ENCODE measurements at regions not wholly inside any gene's neighbourhood (a gene's known extent, or its start where the extent isn't known, plus 50 kb on each side); places are given as distances from the start of the nearest gene placed in this dataset.

DNA sequence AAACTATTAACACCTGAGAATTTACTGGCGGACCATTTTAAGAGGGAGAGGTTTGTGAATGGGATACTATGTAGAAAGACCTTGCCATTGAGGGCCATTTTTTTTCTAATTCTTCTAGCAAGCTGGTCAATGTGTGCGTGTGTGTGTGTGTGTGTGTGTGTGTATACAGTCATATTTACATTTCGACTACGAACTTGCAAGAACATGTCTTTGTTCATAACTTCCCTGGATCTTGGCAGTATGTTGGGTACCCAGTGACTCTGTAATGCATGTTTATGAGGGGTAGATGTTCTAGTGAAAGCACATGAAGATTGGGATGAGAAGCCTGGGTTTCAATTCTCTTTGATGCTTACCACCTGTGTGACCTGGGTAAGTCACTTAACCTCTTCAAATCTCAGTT, 133.6 kb downstream of the UBE2E3 start:
- Histone ChIP-seq H3K27me3 (ENCODE audit: insufficient read depth, low read length) (no peaks in the 10 kb centered on the region), H3K9me3 (ENCODE audit: low read depth, low read length) (no peaks in the 10 kb centered on the region), H3K4me1 (ENCODE audit: insufficient read depth, low read length) (peaks cover 3% of the 10 kb centered on the region)

GRCh38 chr2:181116261-181116660, 135.9 kb downstream of the UBE2E3 start:
- Histone ChIP-seq H3K9me3 (ENCODE audit: low read depth, low read length) (no peaks in the 10 kb centered on the region), H3K4me3 (ENCODE audit: low read length) (no peak overlapping the region), H3K4me1 (ENCODE audit: insufficient read depth, low read length) (no peaks in the 10 kb centered on the region), H3K27me3 (ENCODE audit: insufficient read depth, low read length) (no peaks in the 10 kb centered on the region)

More for the DNA sequence above, 133.6 kb downstream of the UBE2E3 start:
- H3K4me3 ChIP-seq (ENCODE audit: low read length): no peak overlapping the region

DNA sequence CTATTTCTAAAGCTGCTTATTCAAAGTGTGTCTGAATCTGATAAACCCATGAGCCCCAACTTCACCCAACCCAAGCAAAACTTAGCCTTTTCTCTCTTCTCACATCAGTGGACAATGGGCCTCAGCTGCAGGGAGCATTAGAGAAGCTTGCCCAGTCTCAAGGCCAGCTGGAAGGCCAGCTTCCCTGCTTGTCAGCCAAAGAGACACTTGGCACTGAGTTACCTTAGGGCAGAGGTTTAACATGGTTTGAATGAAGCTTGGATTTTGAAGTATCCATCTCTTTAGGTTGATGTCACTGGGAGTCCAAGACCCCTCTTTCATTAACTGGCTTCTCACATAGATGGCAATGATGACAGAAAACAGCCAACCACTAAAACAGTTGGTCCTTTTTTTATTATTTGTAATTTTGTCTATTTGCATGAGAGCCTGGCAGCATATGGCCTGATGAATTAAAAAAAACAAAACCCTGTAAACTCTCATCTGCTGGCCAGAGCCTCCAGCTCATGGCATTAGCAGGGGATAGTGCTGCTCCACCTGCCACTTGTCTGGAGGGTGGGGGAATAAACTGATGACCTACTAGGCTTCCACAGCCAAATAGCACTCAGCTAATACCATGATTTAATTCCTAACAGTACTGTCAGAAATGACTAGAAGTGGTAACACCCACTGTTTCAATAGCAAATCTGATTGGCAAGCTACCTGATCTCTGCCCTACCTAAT, 137.0 kb downstream of the UBE2E3 start:
- H3K27me3 ChIP-seq (ENCODE audit: insufficient read depth, low read length): no peaks in the 10 kb centered on the region
- H3K4me3 ChIP-seq (ENCODE audit: low read length): no peak overlapping the region
- no peaks in the 10 kb centered on the region for H3K4me1 ChIP-seq (ENCODE audit: insufficient read depth, low read length)
- no peaks in the 10 kb centered on the region for H3K9me3 ChIP-seq (ENCODE audit: low read depth, low read length)

GRCh38 chr2:181120625-181121024, 140.2 kb downstream of the UBE2E3 start:
- Histone ChIP-seq H3K4me1 (ENCODE audit: insufficient read depth, low read length) (peaks cover 3% of the 10 kb centered on the region), H3K9me3 (ENCODE audit: low read depth, low read length) (no peaks in the 10 kb centered on the region), H3K4me3 (ENCODE audit: low read length) (no peak overlapping the region), H3K27me3 (ENCODE audit: insufficient read depth, low read length) (no peaks in the 10 kb centered on the region)

- Histone ChIP-seq H3K9me3 (ENCODE audit: low read depth, low read length) (no peaks in the 10 kb centered on the region), H3K4me3 (ENCODE audit: low read length) (no peak overlapping the region), H3K4me1 (ENCODE audit: insufficient read depth, low read length) (peaks cover 3% of the 10 kb centered on the region), H3K27me3 (ENCODE audit: insufficient read depth, low read length) (no peaks in the 10 kb centered on the region)
Measured at GRCh38 chr2:181121996-181122395, 141.6 kb downstream of the UBE2E3 start.

- Histone ChIP-seq H3K4me3 (ENCODE audit: low read length) (no peak overlapping the region), H3K9me3 (ENCODE audit: low read depth, low read length) (no peaks in the 10 kb centered on the region), H3K4me1 (ENCODE audit: insufficient read depth, low read length) (peaks cover 3% of the 10 kb centered on the region), H3K27me3 (ENCODE audit: insufficient read depth, low read length) (no peaks in the 10 kb centered on the region)
Measured at GRCh38 chr2:181122601-181123000, 142.2 kb downstream of the UBE2E3 start.

DNA sequence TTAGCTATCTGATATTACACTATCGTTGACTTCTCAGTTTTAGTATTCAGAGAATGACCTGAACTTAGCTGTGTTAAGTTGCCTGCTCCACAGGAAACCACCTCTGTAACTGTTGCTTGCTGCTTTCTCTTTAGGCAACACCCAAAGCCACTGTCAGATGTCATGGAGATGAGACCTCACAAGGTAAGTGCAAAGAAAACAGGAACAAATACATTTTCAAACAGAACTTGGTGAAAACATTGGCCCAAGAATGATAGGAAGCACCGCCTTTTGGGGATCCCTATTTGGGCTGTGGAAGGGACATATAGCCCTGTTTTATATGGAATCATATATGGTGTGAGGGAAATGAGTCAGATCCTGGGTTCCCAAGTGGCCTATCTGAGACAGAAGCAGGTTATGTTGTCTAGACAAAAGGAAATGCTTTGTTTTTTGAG, 143.4 kb downstream of the UBE2E3 start:
- no peak overlapping the region for H3K4me3 ChIP-seq (ENCODE audit: low read length)
- no peaks in the 10 kb centered on the region for H3K27me3 ChIP-seq (ENCODE audit: insufficient read depth, low read length)
- H3K4me1 ChIP-seq (ENCODE audit: insufficient read depth, low read length): peaks cover 3% of the 10 kb centered on the region
- H3K9me3 ChIP-seq (ENCODE audit: low read depth, low read length): no peaks in the 10 kb centered on the region

DNA sequence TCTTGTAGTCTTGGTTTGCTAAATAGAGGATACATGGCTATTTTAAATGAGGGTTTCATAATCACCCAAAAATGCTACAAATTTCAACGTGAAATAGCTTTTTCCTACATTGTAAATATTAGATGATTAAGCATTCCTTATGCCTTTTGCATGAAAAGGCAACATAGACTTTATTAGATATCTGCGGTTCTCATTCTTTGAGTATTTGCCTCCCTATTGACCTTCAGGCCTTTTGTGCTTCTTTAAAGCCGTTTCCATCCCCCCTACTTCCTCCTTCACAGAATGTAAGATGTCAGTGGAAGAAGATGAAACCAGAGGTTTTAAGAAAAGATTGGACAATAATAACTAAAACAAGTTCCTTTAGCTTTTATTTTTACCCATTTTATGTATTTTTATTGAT, 144.1 kb downstream of the UBE2E3 start:
- H3K4me3 ChIP-seq (ENCODE audit: low read length): no peak overlapping the region

DNA sequence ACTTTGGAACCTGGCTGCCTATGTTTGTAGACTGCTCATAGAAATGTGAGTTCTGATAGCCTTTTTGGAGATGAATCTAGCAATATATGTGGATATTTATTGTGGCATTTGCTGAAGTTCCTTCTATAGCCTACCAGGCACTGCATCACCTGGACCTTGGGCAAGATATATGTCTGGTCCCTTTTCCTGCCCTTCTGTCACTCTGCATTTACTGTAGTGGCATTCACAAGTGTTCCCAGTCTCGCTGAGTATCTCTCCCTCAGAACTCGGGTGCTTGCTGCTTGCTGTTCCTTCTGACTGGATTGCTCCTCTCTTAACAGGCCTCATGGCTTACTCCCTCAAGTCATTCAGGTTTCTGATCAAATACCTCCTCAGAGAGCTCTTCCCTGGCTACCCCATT, 145.0 kb downstream of the UBE2E3 start:
- peaks cover 3% of the 10 kb centered on the region for H3K4me1 ChIP-seq (ENCODE audit: insufficient read depth, low read length)
- H3K27me3 ChIP-seq (ENCODE audit: insufficient read depth, low read length): no peaks in the 10 kb centered on the region
- no peaks in the 10 kb centered on the region for H3K9me3 ChIP-seq (ENCODE audit: low read depth, low read length)
- H3K4me3 ChIP-seq (ENCODE audit: low read length): no peak overlapping the region

More for the DNA sequence above, 144.1 kb downstream of the UBE2E3 start:
- Histone ChIP-seq H3K9me3 (ENCODE audit: low read depth, low read length) (no peaks in the 10 kb centered on the region), H3K27me3 (ENCODE audit: insufficient read depth, low read length) (no peaks in the 10 kb centered on the region), H3K4me1 (ENCODE audit: insufficient read depth, low read length) (peaks cover 3% of the 10 kb centered on the region)

GRCh38 chr2:181126311-181126868, 146.0 kb downstream of the UBE2E3 start:
- Histone ChIP-seq H3K9me3 (ENCODE audit: low read depth, low read length) (no peaks in the 10 kb centered on the region), H3K27me3 (ENCODE audit: insufficient read depth, low read length) (no peaks in the 10 kb centered on the region), H3K4me1 (ENCODE audit: insufficient read depth, low read length) (peaks cover 3% of the 10 kb centered on the region), H3K4me3 (ENCODE audit: low read length) (no peak overlapping the region)

- Histone ChIP-seq H3K4me3 (ENCODE audit: low read length) (no peak overlapping the region), H3K27me3 (ENCODE audit: insufficient read depth, low read length) (no peaks in the 10 kb centered on the region), H3K9me3 (ENCODE audit: low read depth, low read length) (no peaks in the 10 kb centered on the region), H3K4me1 (ENCODE audit: insufficient read depth, low read length) (peaks cover 6% of the 10 kb centered on the region)
Measured at GRCh38 chr2:181128199-181128598, 147.8 kb downstream of the UBE2E3 start.

DNA sequence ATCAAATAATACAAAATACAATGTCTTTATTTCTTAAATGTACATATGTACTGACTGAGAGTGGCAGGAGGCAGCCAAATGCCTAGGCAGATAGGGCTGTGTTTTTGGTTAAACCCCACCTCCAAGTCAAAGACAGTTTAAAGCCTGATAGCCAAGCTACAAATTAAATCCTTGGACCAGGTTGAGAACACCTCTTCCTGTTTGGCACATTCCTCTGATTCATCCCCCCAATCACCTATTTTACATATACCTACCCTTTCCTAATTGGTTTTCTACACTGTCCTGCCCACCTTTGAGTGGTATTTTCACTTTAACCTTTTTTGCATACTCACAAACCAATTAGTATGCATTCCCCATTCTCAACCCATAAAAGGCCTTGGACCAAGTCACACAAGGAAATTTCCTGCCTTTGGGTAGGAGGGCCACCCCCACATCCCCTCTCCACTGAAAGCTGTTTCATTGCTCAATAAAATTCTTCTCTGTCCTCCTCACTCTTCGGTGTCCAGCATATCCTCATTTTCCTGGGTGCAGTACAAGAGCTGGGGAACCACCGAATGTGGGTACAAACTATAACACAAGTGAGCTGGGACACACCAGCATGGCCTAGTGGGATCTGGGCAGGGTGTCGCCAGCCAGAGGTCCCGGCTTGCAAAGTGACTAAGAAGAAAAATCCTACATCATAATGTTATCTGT, 149.1 kb downstream of the UBE2E3 start:
- no peak overlapping the region for H3K4me3 ChIP-seq (ENCODE audit: low read length)
- no peaks in the 10 kb centered on the region for H3K9me3 ChIP-seq (ENCODE audit: low read depth, low read length)
- peaks cover 3% of the 10 kb centered on the region for H3K4me1 ChIP-seq (ENCODE audit: insufficient read depth, low read length)
- no peaks in the 10 kb centered on the region for H3K27me3 ChIP-seq (ENCODE audit: insufficient read depth, low read length)

- Histone ChIP-seq H3K27me3 (ENCODE audit: insufficient read depth, low read length) (no peaks in the 10 kb centered on the region), H3K4me3 (ENCODE audit: low read length) (no peak overlapping the region), H3K9me3 (ENCODE audit: low read depth, low read length) (no peaks in the 10 kb centered on the region), H3K4me1 (ENCODE audit: insufficient read depth, low read length) (peaks cover 3% of the 10 kb centered on the region)
Measured at GRCh38 chr2:181130686-181131085, 150.3 kb downstream of the UBE2E3 start.

DNA sequence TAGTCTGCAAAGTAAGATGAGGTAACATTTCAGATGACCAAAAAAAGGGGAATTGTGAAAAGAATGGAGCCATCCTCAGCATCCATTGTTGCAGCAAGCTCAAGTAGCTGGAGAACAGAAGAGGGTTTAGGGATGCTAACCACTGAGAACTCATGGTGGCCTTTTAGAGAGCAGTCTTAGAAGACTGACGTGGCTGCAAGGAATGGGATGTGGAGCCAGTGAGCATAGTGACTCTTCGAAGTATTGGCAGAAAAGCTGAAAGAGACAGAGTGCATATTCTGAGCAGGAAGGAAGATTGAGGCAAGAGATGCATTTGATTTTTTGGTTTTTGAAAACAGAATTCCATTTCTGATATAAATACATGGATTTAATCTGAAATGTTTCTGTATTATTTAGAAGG, 151.2 kb downstream of the UBE2E3 start:
- Histone ChIP-seq H3K27me3 (ENCODE audit: insufficient read depth, low read length) (no peaks in the 10 kb centered on the region), H3K4me1 (ENCODE audit: insufficient read depth, low read length) (peaks cover 3% of the 10 kb centered on the region), H3K9me3 (ENCODE audit: low read depth, low read length) (no peaks in the 10 kb centered on the region), H3K4me3 (ENCODE audit: low read length) (no peak overlapping the region)

GRCh38 chr2:181138816-181139215, 158.4 kb downstream of the UBE2E3 start:
- Histone ChIP-seq H3K4me1 (ENCODE audit: insufficient read depth, low read length) (peaks cover 9% of the 10 kb centered on the region), H3K27me3 (ENCODE audit: insufficient read depth, low read length) (no peaks in the 10 kb centered on the region), H3K9me3 (ENCODE audit: low read depth, low read length) (no peaks in the 10 kb centered on the region), H3K4me3 (ENCODE audit: low read length) (no peak overlapping the region)

Measured in mononuclear cell (primary cell).